AG08396 (cell line): ENCODE measurements at regions not wholly inside any gene's neighbourhood (a gene's known extent, or its start where the extent isn't known, plus 50 kb on each side); places are given as distances from the start of the nearest gene placed in this dataset.
"Not testable (repeated sequence)": the region's sequence is repeated elsewhere in the genome, so short reads cannot be mapped to it uniquely, and the experiment has no call there.

Experiments
- DNase-seq: peaks from one replicate; pipeline ENCODE4 v3.0.0; 2012; ENCODE audit warnings: low spot score, mixed read lengths

DNA sequence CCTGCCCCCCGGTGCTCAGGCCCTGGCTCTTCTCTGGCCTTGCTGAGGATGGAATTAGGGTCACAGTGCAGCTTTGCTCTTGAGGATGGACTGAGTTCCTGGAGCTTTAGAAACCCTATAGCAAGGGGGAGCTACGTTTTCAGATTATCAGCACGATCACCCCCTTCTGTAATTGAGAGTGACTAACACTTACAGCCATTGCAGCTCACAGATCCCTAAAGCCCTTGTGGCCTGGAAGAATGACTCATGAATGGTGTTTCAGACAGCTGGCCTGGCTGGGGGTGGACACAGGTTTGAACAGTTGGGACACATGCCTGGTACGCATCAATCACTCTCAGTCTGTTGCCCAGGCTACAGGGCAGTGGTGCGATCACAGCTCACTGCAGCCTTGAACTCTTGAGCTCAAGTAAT, 79.7 kb upstream of the IGFBP5 start:
- peak; percentile 89 for DNase-seq

DNA sequence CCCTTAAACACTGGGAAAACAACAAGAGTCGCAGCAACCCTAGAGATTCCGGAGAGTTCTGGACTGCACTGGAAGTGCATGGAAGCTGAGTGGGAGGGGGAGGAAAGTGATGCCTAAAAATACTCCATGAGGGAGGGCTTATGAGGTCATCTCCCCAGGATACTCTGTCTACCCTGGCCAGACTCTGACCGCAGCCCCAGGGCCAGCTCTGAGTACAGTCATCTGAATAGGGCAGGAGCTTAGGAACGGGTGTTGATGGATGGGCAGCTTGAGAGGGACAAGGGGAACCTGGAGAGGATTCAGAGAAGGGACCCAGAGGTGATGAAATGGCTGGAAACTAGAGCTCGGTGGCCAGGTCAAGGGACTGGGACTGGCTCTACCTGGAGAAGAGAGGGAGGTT, 79.3 kb upstream of the IGFBP5 start:
- peak; percentile 85 for DNase-seq

GRCh38 chr2:216774180-216774579, 78.8 kb upstream of the IGFBP5 start:
- no peak for DNase-seq

DNA sequence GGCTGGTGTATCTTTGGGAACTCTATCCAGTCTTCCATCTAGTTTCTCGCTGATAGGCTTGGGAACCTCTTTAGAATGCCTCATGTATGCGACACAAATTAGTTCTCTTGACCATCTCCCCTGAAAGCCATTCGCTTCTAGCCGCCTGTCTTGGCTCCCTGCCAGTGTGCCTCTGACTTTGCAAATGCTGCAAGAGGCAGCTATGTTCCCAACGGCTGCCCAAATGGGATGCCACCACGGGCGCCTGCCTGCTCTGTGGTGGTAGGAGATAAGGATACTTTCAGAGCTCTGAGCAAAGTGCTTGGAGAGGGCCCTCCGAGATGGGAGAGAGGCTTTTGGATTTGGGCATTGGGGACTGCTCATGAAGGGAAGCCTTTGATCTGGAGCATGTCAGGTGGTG, 77.7 kb upstream of the IGFBP5 start:
- DNase-seq, result no peak

GRCh38 chr2:216770717-216771116, 75.4 kb upstream of the IGFBP5 start:
- DNase-seq, result no peak

DNA sequence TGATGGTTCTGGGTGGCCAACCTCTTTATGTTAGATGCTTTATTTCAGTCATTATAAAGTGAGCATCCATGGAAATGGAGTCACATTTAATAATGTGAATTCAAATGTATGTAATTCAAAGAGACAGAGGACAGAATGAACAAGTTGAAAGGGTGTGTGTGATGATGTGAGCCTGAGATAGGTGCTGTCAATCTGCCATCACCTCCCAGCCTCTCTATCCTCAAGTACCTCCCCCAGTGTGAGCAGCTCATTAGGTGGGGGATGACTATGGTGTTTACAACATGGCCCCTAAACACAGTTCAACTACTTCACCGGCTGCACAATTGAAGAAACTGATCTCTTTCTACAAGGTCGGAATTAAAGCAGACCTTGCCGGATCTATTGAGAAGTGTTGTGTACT, 74.7 kb upstream of the IGFBP5 start:
- DNase-seq, result no peak

DNA sequence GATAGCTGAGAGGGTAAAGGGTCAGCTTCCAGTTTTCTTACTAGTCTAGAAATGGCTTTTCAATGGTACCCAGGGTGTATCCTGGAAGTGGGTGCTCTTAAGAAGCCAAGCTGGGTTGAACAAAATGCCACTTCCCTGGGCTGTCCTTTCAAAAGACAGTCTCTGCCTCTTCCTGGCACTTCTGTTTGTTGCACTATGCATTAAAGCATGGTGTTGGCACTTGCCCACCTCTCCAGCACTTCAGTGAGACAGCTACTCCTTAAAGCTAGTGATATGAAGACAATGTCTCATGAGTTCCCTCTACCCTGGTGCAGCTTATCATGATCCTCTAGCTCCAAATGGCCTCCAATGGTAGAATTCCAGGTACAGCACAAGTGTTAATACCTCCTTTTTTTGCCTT, 74.3 kb upstream of the IGFBP5 start:
- no peak for DNase-seq

GRCh38 chr2:216768908-216769411, 73.6 kb upstream of the IGFBP5 start:
- DNase-seq, result no peak

DNA sequence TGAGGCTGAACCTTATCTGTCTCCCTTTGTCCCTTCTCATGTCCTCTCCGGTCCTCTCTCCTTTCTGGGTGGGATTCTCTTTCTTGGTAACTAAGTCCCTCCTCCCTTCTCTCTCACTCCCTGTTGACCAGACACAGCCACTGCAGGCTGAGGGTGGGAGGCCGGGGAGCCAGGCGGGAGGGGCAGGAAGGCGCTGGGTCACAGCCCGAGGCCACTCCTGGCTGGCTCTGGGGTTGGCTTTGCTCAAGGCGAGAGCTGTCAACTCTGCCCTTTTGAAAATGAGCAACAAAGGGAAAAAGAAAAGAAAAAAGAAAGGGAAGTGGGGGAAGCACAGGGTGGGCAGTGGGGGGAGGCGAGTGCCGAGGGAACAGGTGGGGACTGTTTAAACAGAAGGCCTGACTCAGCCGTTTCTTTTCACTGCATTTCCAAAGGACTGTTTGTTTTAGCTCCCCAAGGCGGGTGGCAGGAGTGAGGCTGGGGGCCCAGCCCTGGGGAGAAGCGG, 70.5 kb upstream of the IGFBP5 start:
- DNase-seq, result no peak

DNA sequence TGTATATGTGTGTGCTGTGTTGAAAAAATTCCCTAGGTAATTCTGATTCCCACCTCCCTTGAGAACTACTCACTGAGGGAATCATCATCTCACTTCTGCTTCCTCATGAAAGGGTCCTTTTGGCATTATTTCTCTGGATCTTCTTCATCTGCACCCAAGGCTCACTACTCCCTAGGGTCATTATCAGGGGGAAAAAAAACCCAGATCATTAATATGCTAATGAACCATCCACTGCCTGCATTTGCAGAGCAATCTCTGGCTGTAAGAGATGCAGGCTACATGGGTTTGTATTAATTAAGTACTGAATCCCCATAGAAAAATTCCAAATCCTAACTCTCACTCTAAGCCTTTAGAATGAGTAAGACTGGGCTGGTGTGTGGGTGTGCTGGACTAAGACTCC, 68.0 kb upstream of the IGFBP5 start:
- DNase-seq, result no peak

DNA sequence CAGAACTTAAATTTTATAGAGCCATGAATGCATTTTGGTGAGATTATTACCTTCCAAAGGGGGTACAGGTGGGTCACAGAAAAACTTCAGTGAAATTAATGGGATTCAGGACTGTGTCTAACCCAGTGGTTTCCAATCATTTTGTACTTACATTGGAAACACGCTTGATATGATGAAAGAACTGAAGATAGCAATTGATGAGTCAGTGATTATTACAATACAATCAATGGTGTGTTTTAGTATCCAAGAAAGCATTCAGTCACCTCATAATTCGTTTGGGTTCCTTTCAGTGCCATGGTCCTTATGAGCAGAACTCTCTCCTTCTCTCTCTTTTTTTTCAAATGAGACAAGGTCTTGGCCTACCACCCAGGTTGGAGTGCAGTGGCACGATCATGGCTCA, 66.5 kb upstream of the IGFBP5 start:
- DNase-seq, result no peak

DNA sequence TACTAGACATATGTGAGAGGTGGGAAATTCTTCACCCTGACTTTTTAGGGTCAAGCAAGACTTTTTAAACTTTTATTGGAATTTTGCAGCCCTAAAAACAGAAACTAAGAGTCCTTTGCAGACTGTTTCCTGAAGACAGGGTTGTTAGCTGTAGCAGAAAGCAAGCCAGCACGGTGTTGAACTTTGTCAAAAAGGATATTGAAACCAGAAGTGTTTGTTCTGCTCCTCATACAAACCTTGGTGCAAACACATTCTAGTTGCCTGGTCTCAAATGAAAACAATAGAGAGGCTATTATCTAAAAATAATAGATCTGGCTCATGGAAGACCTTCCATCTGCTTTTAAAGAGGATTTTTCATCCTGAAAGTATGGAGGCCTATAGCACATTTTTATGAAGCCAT, 65.8 kb upstream of the IGFBP5 start:
- no peak for DNase-seq

- DNase-seq, result no peak
These were observed 63.2 kb upstream of the IGFBP5 start for GRCh38 chr2:216758256-216759155.

GRCh38 chr2:216757532-216757931, 62.2 kb upstream of the IGFBP5 start:
- DNase-seq, result no peak

DNA sequence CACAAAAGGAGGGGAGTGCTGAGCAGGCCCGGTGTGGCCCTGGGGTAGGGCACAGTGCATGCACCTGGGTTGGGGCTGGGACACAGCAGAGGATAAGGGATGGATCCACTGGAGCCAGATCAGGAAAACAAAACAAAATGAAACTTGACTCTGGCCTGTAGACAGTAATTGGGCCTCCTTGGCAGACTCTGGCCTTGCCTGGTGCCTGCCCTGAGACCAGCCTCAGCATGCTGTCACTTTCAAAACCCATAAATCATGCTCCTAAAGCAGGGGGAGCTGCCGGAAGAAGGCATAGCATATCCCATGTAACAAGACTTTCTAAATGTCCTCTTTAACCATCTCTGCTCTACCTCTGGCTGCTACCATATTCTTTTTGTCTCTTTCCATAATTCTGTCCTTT, 61.1 kb upstream of the IGFBP5 start:
- no peak for DNase-seq

GRCh38 chr2:216754812-216755211, 59.5 kb upstream of the IGFBP5 start:
- no peak for DNase-seq

DNA sequence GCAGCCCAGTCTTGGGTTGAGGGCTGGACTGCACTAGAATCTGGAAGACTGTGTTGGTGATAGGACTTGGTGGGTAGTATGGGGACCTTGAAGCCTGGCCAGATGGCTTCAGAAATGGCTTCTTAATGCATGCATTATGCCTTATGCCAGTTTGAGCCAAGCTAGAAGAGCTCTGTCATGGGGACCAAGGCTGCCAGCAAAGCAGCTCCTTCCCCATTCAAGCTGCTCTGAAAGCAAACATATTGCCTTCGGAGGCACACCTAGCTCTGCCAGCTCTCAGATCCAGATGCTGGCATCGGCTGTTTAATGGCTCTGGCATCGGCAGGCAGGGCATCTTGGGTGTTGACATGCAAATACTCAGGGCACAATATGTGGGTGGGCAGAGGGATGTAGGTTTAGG, 59.0 kb upstream of the IGFBP5 start:
- DNase-seq, result no peak

DNA sequence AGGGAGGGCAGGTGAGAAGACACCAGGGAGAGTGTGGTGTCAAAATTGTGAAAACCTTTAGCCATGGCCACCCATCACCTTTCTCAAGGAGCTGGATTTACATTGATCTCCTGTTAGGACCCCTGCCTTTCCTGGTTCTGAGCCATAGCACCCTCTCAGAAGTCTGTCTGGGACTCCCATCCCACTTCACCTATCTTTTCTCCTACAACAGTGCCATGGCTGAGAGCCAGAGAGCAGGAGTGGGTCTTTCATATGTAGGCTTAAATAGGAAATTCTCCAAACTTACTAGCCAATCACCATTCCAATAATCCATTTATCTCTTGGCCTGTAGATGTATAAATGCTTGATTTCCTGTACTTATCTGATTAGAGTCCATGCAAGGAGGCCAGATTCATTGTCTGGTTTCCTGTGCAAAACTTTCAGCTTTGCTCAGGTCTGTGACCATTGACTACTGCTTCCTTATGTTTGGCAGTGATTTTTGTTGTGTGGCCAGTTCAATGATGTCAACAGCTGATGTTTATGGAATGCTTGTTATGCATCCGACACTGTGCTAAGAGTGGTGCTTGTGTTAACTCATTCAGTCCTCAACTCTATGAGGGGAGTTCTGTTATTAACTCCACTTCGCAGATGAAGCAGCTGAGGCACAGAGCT, 57.6 kb upstream of the IGFBP5 start:
- DNase-seq, result no peak

GRCh38 chr2:216750750-216751149, 55.4 kb upstream of the IGFBP5 start:
- not testable (repeated sequence) for DNase-seq

DNA sequence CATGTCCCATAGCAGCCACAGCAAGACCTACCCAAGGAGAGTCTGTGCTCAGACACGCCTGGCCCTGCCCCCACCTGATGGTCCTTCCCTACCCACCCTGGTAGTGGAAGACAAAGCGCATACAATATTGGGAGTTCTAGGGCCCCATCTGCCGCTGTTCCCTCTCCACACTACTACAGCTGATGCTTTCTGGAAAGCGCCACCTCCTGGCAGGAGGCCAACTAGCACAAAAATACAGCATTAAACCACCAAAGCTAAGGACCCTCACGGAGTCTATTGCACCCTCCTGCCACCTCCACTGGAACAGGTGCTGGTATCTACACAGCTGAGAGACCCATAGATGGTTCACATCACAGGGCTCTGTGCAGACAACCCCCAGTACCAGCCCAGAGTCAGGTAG, 50.9 kb upstream of the IGFBP5 start:
- not testable (repeated sequence) for DNase-seq

DNA sequence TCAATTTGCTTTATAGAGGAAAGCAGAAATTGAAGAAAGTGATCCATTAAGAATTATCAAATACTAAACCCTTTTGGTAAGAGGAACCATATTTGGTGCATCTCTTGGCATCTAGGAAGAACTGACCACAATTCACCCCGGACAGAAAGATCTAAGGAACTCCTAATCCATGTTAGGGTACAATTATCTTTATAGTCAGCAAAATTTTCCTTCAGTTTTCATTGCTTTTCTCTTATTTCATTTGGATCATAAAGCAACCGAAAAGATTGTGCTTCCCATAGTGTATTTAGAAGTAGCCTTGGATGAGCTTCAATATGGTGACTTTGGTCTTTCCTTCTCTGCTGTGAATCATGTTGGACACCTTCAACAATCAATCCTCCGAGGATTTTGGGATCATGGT, 50.1 kb upstream of the IGFBP5 start:
- DNase-seq, result no peak
